GM18873 (cell line): ENCODE measurements at regions not wholly inside any gene's neighbourhood (a gene's known extent, or its start where the extent isn't known, plus 50 kb on each side); places are given as distances from the start of the nearest gene placed in this dataset.

Experiments used
- ATAC-seq: cut with Tn5 transposase; IDR thresholded peaks from one replicate; pipeline ENCODE4 v1.9.1; 2021; ENCODE audit warnings: mild to moderate bottlenecking, moderate library complexity, moderate number of reproducible peaks; ENCODE audit not compliant: unreplicated experiment, low FRiP score

DNA sequence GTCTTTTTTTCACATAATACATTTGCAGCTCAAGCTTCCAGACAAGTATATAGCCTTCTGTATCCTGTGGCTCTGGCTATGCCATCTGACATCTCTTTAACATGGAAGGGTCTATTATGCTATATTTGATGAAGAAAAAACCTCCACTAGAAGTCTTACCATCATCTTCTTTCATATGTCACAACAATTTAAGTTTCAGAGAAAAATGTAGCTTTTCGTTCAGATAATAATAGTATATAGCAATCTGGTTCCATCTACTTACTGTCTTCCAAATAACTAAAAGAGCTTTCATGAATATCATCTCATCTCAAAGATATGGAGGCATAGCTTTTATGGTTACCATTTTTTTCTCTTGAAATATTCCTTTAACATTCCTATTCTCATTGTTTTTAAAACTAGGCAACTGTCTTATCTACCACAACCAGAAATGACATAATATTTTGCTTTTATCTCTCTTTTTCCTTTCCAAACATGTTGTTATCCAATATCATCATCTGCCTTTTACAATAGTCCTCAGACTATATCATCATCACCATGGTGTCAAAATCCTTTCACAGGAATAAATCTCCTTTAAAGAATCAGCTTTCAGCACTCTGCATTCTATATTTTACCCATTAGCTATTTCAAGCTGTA is 1005.1 kb downstream of the PDHA2 start:
- no peak for ATAC-seq

DNA sequence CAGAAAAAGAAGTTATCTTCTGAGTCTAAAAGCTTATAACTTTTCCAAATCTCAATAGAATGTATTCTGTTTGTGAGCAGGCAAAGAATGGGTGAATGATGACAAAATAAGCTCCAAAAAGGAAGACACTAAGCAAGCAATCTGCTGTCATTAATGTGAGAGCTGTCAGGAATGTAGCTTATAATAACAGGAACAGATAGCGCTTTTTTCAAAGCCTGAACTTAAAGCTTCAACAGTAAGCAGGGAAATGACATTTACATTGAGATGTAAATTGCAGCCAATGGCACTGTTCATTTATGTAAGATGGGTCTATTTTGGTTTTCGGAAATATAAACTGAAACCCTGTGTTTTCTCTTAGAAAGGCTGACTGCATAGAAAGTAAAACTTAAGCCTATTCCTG is 1005.9 kb downstream of the PDHA2 start:
- no peak for ATAC-seq

DNA sequence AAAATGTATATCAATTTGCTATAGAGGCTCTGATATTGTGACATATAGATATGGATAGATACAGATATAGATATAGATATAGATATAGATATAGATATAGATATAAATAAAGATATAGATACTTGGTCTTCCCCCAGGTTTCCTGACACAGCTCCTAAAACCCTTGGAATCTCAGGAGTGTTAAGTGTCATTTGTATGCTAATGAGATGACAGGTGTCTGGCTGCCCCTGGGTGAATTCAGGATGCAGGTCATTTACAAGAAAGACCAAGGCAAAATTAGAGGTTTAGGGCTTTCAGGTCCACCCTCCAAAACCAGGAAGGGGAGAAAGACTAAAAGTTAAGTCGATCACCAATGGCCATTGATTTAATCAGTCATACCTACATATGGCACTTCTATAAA is 1034.8 kb downstream of the PDHA2 start:
- ATAC-seq, result no peak

DNA sequence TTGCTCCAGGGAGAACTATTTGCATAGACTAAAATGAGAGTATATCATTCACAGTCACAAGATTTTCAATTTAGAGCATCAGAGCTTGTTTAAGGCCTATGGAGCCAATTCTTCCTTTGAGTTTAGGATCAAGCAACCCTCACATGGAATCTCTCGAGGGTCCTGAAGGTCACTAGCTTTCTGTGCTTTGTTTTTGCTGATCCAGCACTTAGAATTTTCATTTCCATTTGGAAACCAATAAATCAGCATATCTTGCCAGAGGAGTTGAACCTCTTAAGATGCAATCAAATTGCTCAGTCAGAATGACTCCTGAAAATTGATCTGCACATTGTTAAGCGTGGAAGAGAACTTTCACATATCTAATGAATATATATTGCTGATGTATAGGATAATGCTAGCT is 1039.6 kb downstream of the PDHA2 start:
- no peak for ATAC-seq

DNA sequence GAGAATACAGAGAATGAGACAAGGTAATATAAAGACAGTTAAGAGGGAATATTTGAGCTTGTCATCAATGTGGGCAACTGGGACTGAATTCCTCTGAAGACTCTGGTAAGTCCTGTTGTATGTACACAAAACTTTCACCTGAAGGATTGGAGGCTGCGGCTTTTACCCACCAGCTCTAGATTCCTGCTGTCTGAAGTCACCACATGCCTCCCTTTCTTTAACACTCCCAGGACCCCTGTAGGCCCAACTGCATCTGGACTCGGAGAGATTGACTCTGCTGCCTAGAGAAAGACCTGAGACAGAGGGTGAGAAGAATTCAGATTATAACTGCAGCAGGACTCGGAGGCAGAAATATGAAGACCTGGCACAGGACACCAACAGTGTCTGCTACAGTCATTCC is 1048.0 kb downstream of the PDHA2 start:
- ATAC-seq, result no peak

DNA sequence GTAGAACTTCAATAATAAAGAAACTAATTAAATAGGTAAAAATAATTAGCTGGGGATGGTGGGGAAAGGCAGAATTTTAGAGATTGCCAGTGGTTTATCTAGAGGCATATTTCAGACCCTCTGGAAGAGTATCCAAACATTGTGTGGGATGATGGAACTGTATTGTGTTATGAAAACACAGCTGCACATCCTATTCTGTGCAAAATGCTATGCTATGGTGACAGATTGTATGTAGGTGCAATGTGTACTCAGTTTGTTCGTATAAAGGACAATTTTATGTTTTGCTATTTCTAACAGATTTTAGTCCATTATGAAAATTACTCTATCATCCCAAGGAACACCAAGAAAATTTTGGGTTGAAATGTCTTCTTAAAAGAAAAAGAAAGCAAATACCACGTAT is 1054.7 kb downstream of the PDHA2 start:
- no peak for ATAC-seq

- ATAC-seq, result no peak
Observed at GRCh38 chr4:96895826-96896225, 1055.9 kb downstream of the PDHA2 start.

- no peak for ATAC-seq
Observed at GRCh38 chr4:96912716-96913115, 1072.8 kb downstream of the PDHA2 start.

DNA sequence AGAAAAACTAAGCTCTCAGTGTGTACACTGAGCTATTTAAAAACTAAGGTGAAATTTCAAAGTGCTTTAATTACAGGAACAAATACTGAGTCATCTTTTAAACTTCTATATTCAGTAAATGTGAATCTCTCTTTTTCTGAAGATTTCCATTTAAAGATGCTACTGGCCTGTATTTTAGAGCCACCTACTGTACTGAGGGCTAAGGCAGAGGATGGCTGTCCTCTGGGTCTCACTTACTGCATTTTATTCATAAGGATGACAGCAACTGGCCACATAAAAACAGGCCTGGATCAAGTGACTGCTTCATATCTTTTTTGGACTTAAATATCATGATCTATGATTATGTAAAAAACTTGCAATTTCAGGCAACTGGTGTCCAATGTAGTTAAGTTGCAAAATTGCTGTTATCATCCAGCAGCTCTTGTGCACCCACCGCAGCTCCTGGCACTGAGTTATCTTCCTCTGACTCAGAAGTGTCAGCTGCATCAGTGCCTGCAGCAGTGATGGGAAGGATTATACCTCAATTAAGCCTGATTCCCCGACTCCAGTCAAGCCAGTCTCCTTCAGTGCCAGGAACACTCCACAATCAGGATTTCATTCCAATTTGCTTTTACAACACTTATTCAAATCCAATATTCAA is 1073.7 kb downstream of the PDHA2 start:
- no peak for ATAC-seq

GRCh38 chr4:96916711-96917110 is 1076.8 kb downstream of the PDHA2 start:
- ATAC-seq, result no peak

DNA sequence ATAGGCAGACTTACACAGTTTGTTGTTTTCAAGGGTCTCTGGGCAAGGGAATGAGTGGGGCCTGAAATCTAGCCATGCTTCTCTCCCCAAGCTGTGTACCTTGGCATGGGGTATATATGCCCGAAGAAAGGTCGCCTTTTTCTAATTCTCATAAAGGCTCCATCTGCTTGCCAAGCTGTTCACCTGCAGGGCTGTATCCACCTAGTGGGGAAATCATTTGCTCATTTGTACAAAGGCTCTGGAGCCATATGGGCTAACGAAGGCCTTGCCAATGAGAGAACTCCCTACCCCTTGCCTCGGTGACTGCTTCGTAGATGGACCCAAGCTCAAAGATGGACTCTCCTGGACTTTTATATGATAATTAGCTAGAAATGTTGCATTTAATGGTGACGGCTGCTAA is 1097.0 kb downstream of the PDHA2 start:
- no peak for ATAC-seq

GRCh38 chr4:96946552-96946951 is 1106.7 kb downstream of the PDHA2 start:
- ATAC-seq, result no peak

GRCh38 chr4:96952610-96953009 is 1112.7 kb downstream of the PDHA2 start:
- ATAC-seq, result no peak

DNA sequence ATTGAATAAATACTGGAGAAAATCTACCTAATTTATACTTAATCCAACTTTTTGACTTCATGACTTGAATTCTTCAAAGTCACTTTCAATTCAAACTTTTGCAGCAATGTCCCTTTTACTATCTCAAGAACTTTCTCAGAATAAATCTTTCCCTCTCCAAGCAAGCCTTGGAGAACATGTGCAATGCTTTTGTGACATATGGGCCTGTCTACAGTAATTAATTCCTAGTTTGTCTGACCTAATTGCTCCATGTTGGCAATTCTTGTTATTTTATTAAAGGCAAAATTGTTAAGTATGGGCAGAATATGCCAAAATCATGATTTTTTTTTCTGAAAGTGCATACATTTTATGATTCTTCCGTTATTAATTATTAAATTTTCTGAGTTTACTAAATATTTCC is 1115.3 kb downstream of the PDHA2 start:
- ATAC-seq, result no peak

GRCh38 chr4:96955691-96956090 is 1115.8 kb downstream of the PDHA2 start:
- ATAC-seq, result no peak

GRCh38 chr4:96969455-96969854 is 1129.6 kb downstream of the PDHA2 start:
- ATAC-seq, result no peak

GRCh38 chr4:96972920-96973319 is 1133.0 kb downstream of the PDHA2 start:
- no peak for ATAC-seq

- ATAC-seq, result no peak
Observed at GRCh38 chr4:96974295-96974694, 1134.4 kb downstream of the PDHA2 start.

DNA sequence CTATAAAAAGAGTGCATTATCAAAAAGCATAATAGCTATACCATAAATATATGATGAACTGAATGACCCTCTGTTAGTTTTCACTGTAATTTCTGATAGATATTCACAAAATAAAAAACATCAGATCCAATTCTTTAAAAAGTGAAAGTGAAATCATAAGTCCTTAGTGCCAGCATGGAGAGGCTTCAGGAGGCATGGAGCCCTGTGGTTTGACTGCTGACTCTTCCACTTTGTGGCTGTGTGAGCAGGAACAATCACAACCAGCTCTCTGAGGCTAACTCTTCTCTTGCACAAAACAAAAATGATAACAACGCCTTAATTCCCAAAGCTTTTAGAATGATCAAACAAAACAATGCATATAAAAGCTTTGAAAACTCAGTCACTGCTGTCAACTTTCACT is 1143.9 kb downstream of the PDHA2 start:
- ATAC-seq, result no peak

- no peak for ATAC-seq
Observed at GRCh38 chr4:96986816-96987215, 1146.9 kb downstream of the PDHA2 start.

- no peak for ATAC-seq
Observed at GRCh38 chr4:96991083-96991482, 1151.2 kb downstream of the PDHA2 start.

GRCh38 chr4:96992443-96992842 is 1150.8 kb downstream of the STPG2 start:
- ATAC-seq, result no peak

GRCh38 chr4:96993560-96993959 is 1149.7 kb downstream of the STPG2 start:
- ATAC-seq, result no peak
